ENCODE measurements at regions not wholly inside any gene's neighbourhood (a gene's known extent, or its start where the extent isn't known, plus 50 kb on each side); places are given as distances from the start of the nearest gene placed in this dataset.

DNA sequence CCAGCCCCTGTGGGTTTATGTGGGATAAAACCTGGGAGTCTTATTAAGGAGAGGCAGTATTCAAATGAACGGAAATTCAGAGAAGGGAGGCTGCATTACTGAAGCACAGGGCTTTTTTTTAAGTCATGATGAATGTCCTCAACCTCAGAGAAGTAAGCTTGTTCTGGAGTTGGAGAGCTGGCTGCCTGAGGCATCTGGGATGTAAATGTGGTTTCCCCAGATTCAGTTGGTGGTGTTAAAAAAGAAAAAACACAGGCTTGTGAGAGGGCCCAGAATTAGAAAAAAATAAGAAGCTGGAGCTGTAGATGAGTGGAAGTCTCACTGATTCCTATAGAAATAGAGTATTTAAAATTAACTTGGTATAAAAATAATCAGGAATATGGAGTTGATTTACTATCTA lies 64.0 kb upstream of the GPR12 start:
- RAD21 ChIA-PET (ENCODE audit: unreplicated experiment): no interaction called here
- no peaks in the 10 kb centered on the region for H3K79me2 ChIP-seq (ENCODE audit: control insufficient read depth, insufficient read depth, low read length)
- DNase-seq (ENCODE audit: low read depth, low spot score): no peak
- SMC1A ChIA-PET (ENCODE audit: uncharacterized antibody, unreplicated experiment): no interaction called here
- H3K4me3 ChIP-seq: no peak overlapping the region
- H3K9ac ChIP-seq (ENCODE audit: control insufficient read depth, insufficient read depth, low read length): no peak overlapping the region
- H4K20me1 ChIP-seq (ENCODE audit: control insufficient read depth, insufficient read depth): no peaks in the 10 kb centered on the region
- no peaks in the 10 kb centered on the region; a peak in 2 of 4 replicates for H3K27me3 ChIP-seq (replicated peaks in 1 of 2; ENCODE audit: control insufficient read depth in 2 of 2, insufficient read depth in 2 of 2, low read length in 1 of 2)
- no peak for FAIRE-seq
- WGBS (ENCODE audit: insufficient coverage, insufficient replicate concordance, low lambda C conversion rate, missing lambda C conversion rate): 0% methylated on average over 1 of the region's 1 CpG
- H3K36me3 ChIP-seq (ENCODE audit: control insufficient read depth in 2 of 2, insufficient read depth in 2 of 2, low read length in 1 of 2): no peaks in the 10 kb centered on the region
- in situ Hi-C loops (cut with MboI) (no loop called here), intact Hi-C loops (cut with micrococcal nuclease; ENCODE audit: unreplicated experiment) (no loop called here)
- H3K4me1 ChIP-seq (ENCODE audit: control insufficient read depth, insufficient read depth, low read length): no peaks in the 10 kb centered on the region
- CTCF ChIA-PET: interaction anchor here (0.6 kb wide), 1 partner anchor 122 kb away, joined by 3 read pairs; no protein-coding TSS in a partner anchor
- no peak for ATAC-seq
- POLR2A ChIA-PET: no interaction called here
- H3K9me3 ChIP-seq (replicated peaks; ENCODE audit: control insufficient read depth, insufficient read depth, low read length): no peaks in the 10 kb centered on the region
- H3K4me2 ChIP-seq (ENCODE audit: control insufficient read depth, insufficient read depth): no peak overlapping the region
- BruUV-seq (replicated peaks): no TSS peak
- H3K27ac ChIP-seq (ENCODE audit: control insufficient read depth, insufficient read depth): no peak overlapping the region
- no peak overlapping the region for H2AFZ ChIP-seq (ENCODE audit: control insufficient read depth, low read depth, low read length)
- TF ChIP-seq, protein P1, sequence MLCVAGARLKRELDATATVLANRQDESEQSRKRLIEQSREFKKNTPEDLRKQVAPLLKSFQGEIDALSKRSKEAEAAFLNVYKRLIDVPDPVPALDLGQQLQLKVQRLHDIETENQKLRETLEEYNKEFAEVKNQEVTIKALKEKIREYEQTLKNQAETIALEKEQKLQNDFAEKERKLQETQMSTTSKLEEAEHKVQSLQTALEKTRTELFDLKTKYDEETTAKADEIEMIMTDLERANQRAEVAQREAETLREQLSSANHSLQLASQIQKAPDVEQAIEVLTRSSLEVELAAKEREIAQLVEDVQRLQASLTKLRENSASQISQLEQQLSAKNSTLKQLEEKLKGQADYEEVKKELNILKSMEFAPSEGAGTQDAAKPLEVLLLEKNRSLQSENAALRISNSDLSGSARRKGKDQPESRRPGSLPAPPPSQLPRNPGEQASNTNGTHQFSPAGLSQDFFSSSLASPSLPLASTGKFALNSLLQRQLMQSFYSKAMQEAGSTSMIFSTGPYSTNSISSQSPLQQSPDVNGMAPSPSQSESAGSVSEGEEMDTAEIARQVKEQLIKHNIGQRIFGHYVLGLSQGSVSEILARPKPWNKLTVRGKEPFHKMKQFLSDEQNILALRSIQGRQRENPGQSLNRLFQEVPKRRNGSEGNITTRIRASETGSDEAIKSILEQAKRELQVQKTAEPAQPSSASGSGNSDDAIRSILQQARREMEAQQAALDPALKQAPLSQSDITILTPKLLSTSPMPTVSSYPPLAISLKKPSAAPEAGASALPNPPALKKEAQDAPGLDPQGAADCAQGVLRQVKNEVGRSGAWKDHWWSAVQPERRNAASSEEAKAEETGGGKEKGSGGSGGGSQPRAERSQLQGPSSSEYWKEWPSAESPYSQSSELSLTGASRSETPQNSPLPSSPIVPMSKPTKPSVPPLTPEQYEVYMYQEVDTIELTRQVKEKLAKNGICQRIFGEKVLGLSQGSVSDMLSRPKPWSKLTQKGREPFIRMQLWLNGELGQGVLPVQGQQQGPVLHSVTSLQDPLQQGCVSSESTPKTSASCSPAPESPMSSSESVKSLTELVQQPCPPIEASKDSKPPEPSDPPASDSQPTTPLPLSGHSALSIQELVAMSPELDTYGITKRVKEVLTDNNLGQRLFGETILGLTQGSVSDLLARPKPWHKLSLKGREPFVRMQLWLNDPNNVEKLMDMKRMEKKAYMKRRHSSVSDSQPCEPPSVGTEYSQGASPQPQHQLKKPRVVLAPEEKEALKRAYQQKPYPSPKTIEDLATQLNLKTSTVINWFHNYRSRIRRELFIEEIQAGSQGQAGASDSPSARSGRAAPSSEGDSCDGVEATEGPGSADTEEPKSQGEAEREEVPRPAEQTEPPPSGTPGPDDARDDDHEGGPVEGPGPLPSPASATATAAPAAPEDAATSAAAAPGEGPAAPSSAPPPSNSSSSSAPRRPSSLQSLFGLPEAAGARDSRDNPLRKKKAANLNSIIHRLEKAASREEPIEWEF (IDR thresholded peaks at IDR 0.05; ENCODE audit: insufficient replicate concordance, low read depth, low read length): no peak
- TF ChIP-seq JUND (IDR thresholded peaks at IDR 0.05; ENCODE audit: low read depth, low read length) (no peak), SMARCA5 (IDR thresholded peaks at IDR 0.05) (no peak), JUNB (IDR thresholded peaks at IDR 0.05) (no peak), MXI1 (IDR thresholded peaks at IDR 0.05; ENCODE audit: low read depth, low read length) (no peak), MTA3 (IDR thresholded peaks at IDR 0.05; ENCODE audit: borderline replicate concordance, low read length) (no peak), CHD4 (IDR thresholded peaks at IDR 0.05) (no peak), HCFC1 (IDR thresholded peaks at IDR 0.05; ENCODE audit: low read length) (no peak), TAF1 (IDR thresholded peaks at IDR 0.05; ENCODE audit: borderline replicate concordance, low read depth, low read length) (no peak), IRF4 (IDR thresholded peaks at IDR 0.05; ENCODE audit: low read depth, low read length) (no peak), SREBF1 (IDR thresholded peaks at IDR 0.05; ENCODE audit: low read length) (no peak), TCF12 (IDR thresholded peaks at IDR 0.05; ENCODE audit: low read depth, low read length) (no peak), STAT3 (IDR thresholded peaks at IDR 0.05; ENCODE audit: low read depth, low read length) (no peak)
- TF ChIP-seq, protein P2, sequence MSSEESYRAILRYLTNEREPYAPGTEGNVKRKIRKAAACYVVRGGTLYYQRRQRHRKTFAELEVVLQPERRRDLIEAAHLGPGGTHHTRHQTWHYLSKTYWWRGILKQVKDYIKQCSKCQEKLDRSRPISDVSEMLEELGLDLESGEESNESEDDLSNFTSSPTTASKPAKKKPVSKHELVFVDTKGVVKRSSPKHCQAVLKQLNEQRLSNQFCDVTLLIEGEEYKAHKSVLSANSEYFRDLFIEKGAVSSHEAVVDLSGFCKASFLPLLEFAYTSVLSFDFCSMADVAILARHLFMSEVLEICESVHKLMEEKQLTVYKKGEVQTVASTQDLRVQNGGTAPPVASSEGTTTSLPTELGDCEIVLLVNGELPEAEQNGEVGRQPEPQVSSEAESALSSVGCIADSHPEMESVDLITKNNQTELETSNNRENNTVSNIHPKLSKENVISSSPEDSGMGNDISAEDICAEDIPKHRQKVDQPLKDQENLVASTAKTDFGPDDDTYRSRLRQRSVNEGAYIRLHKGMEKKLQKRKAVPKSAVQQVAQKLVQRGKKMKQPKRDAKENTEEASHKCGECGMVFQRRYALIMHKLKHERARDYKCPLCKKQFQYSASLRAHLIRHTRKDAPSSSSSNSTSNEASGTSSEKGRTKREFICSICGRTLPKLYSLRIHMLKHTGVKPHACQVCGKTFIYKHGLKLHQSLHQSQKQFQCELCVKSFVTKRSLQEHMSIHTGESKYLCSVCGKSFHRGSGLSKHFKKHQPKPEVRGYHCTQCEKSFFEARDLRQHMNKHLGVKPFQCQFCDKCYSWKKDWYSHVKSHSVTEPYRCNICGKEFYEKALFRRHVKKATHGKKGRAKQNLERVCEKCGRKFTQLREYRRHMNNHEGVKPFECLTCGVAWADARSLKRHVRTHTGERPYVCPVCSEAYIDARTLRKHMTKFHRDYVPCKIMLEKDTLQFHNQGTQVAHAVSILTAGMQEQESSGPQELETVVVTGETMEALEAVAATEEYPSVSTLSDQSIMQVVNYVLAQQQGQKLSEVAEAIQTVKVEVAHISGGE (CRISPR knock-in tag; IDR thresholded peaks at IDR 0.05): no peak
- TF ChIP-seq, protein P3, sequence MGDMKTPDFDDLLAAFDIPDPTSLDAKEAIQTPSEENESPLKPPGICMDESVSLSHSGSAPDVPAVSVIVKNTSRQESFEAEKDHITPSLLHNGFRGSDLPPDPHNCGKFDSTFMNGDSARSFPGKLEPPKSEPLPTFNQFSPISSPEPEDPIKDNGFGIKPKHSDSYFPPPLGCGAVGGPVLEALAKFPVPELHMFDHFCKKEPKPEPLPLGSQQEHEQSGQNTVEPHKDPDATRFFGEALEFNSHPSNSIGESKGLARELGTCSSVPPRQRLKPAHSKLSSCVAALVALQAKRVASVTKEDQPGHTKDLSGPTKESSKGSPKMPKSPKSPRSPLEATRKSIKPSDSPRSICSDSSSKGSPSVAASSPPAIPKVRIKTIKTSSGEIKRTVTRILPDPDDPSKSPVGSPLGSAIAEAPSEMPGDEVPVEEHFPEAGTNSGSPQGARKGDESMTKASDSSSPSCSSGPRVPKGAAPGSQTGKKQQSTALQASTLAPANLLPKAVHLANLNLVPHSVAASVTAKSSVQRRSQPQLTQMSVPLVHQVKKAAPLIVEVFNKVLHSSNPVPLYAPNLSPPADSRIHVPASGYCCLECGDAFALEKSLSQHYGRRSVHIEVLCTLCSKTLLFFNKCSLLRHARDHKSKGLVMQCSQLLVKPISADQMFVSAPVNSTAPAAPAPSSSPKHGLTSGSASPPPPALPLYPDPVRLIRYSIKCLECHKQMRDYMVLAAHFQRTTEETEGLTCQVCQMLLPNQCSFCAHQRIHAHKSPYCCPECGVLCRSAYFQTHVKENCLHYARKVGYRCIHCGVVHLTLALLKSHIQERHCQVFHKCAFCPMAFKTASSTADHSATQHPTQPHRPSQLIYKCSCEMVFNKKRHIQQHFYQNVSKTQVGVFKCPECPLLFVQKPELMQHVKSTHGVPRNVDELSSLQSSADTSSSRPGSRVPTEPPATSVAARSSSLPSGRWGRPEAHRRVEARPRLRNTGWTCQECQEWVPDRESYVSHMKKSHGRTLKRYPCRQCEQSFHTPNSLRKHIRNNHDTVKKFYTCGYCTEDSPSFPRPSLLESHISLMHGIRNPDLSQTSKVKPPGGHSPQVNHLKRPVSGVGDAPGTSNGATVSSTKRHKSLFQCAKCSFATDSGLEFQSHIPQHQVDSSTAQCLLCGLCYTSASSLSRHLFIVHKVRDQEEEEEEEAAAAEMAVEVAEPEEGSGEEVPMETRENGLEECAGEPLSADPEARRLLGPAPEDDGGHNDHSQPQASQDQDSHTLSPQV (IDR thresholded peaks at IDR 0.05): no peak

All from GM12878 (cell line).